Cardiac muscle cell (in vitro differentiated cells and primary cell): ENCODE measurements at regions not wholly inside any gene's neighbourhood (a gene's known extent, or its start where the extent isn't known, plus 50 kb on each side); places are given as distances from the start of the nearest gene placed in this dataset.

Source experiments
- DNase-seq, 2 donors: peaks; one replicate each; pipeline versions ENCODE4 v3.0.0 to v3.0.0-alpha.2; 2010 to 2017; ENCODE audit warnings: low read depth in 1 of 2, low spot score in 1 of 2
- H3K27ac ChIP-seq: fragments of 200-600 bp; sonication (generic); 2 replicates; pipeline ENCODE4 v1.5.1; 2016
- H3K27me3 ChIP-seq: fragments of 200-600 bp; sonication (generic); 2 replicates; pipeline ENCODE4 v1.6.0; 2016; ENCODE audit warnings: control low read depth
- H3K36me3 ChIP-seq: fragments of 200-600 bp; sonication (generic); 2 replicates; pipeline ENCODE4 v1.5.1; 2016; ENCODE audit warnings: control low read depth
- H3K4me1 ChIP-seq: fragments of 200-600 bp; sonication (generic); 2 replicates; pipeline ENCODE4 v1.8.1; 2017; ENCODE audit warnings: low read depth, mild to moderate bottlenecking, mixed run types
- H3K4me3 ChIP-seq: fragments of 200-600 bp; sonication (generic); 2 replicates; pipeline ENCODE4 v1.5.1; 2016; ENCODE audit warnings: mild to moderate bottlenecking
- H3K9me3 ChIP-seq: fragments of 200-600 bp; sonication (generic); 2 replicates; pipeline ENCODE4 v1.5.1; 2017; ENCODE audit warnings: low read depth, mild to moderate bottlenecking, control low read depth
- CTCF ChIP-seq: IDR thresholded peaks from 2 replicates; pipeline ENCODE4 v1.5.1; 2012; ENCODE audit warnings: low read depth, mild to moderate bottlenecking, low read length

- Histone ChIP-seq H3K4me3 (no peak overlapping the region), H3K9me3 (no peaks in the 10 kb centered on the region), H3K27ac (no peak overlapping the region), H3K4me1 (peaks cover 26% of the 10 kb centered on the region), H3K27me3 (no peaks in the 10 kb centered on the region), H3K36me3 (no peaks in the 10 kb centered on the region)
- peak in 1 of 2 donors; percentile 78 for DNase-seq
- TF ChIP-seq CTCF: no peak
Measured at GRCh38 chr5:108637134-108637533, 110.6 kb upstream of the FER start.

DNA sequence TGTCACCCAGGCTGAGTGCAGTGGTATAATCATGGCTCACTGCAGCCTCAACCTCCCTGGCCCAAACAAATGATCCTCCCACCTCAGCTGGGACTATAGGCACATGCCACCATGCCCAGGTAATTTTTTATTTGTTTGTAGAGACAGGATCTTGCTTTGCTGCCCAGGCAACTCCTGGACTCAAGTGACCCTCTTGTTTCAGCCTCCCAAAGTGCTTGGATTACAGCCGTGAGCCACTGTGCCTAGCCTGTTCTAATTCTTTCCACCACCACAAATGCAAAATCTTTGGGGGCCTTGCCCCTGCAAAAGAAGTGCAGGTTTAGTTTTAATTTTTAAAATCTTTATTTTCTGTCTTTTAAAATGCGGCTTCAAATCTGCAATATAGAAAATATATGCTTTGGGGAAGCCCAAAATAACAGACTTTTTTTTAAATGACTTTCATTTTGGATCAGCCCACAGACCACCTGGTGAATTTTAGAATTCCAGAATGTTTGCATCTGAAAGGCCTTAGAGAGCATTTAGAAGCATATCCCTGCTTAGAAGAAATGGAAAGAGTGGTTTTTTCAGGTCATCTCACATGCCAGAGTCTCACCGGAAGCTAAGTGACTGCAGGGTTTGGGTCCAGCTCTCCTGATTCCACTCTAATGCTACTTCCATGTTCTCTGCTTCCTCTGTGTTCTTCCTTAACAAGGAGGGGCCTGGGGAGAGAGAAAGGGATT, 111.4 kb upstream of the FER start:
- TF ChIP-seq CTCF: no peak
- Histone ChIP-seq H3K4me3 (no peak overlapping the region), H3K27ac (no peak overlapping the region), H3K27me3 (no peaks in the 10 kb centered on the region), H3K36me3 (no peaks in the 10 kb centered on the region), H3K4me1 (peaks cover 20% of the 10 kb centered on the region), H3K9me3 (no peaks in the 10 kb centered on the region)
- no peak for DNase-seq

DNA sequence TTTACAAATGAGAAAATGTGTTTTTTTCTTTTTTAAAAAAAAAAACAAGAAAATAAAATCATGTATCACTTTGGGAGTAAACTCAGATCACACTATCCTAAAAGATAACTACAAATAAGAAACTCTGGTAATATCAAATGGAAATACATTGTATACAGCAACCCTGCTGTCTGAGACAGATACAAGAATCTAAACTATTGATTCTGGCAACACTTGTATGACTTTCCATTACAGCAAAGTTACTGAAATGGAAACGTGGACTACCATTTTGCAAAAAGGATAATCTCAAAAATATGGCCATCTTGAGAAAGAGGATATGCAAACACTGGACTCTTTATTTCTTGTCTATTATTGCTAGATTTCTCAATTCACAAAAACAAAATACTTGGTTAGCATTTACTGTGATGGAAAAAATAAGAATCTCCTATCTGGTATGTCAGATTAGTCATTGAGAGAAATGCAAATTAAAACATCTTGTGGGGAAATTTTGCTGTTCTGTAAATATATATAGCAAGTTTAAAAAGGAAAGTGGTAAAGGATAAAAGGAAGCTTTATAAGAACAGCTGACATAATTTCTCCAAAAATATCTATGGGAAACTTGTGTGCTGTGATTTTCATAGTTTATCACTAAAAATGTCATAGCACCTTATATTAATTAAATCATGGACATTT, 112.9 kb upstream of the FER start:
- no peak overlapping the region for H3K27ac ChIP-seq
- no peak for DNase-seq
- no peak overlapping the region for H3K4me3 ChIP-seq
- H3K36me3 ChIP-seq: no peaks in the 10 kb centered on the region
- TF ChIP-seq CTCF: no peak
- no peaks in the 10 kb centered on the region for H3K9me3 ChIP-seq
- H3K27me3 ChIP-seq: no peaks in the 10 kb centered on the region
- peaks cover 4% of the 10 kb centered on the region for H3K4me1 ChIP-seq

GRCh38 chr5:108634010-108634616, 113.6 kb upstream of the FER start:
- no peaks in the 10 kb centered on the region for H3K27me3 ChIP-seq

More at GRCh38 chr5:108634010-108634616, 113.6 kb upstream of the FER start:
- Histone ChIP-seq H3K36me3 (no peaks in the 10 kb centered on the region), H3K4me3 (no peak overlapping the region), H3K4me1 (no peaks in the 10 kb centered on the region), H3K27ac (no peak overlapping the region), H3K9me3 (no peaks in the 10 kb centered on the region)
- no peak for TF ChIP-seq CTCF
- peak in 1 of 2 donors; percentile 28 for DNase-seq
